Stimulated activated CD8-positive, alpha-beta memory T cell treated with anti-CD3 and anti-CD28 coated beads, Interleukin-7, amount 100 ng/mL, for 24 hours (primary cell): ENCODE measurements at regions not wholly inside any gene's neighbourhood (a gene's known extent, or its start where the extent isn't known, plus 50 kb on each side); places are given as distances from the start of the nearest gene placed in this dataset.

Source experiments
- DNase-seq: peaks from one replicate; pipeline ENCODE4 v3.0.0-alpha.2; 2020; ENCODE audit warnings: low read depth

DNA sequence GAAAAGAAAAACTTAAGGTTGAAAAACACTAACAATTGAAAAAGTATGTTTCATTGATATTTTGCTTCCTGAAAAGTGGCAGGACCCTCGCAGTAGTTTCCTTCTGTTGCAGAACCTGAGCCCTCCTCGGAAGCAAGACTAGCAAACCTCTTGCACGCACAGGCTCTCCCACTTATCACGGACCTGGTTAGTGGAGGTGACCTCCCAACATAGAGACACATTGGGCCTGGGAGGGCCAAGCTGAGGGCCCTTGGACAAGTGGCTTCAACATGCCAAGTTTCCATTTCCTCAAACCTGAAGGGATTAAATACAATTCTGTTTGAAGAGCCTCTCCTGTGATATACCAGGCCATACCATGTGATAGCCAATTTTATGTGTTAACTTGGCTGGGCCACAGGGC, 133.4 kb upstream of the AGAP1 start:
- DNase-seq: no peak

DNA sequence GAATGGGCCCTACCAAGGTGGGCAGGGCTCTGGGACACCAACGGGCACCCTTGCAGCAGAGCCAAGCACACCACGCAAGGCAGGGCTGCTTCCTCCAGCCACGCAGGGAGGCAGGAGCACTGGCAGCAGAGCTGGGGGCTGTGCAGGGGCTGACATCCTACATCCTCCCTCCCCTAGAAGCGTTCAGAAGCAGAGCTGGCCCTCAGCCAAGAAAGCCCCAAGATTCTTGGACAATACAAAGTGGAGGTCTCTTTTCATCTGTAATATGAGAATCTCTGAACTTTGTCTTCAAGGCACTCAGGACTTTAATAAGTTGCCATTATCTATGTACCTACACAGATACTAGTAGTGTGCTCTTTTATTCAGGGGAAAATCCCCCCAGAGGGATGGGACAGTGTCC, 128.1 kb upstream of the AGAP1 start:
- no peak for DNase-seq

DNA sequence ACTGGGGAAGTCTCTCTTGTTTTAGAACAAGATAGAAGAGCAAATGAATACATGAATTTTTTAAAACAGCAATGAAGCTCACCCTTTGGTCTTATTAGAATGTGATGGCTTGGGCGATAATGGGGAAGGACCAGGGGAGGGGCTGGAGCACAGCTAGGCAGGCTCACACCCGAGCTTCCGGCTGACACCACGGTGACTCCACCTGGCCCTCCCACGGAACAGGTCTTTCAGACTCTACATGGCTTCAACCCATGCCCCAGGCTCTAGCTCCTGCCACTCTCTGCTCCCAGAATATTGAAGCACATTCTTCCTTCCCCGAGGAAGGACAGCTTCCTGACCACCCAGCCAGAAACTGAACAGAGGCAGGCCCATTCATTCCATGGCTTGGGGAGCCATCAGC, 127.5 kb upstream of the AGAP1 start:
- no peak for DNase-seq

DNA sequence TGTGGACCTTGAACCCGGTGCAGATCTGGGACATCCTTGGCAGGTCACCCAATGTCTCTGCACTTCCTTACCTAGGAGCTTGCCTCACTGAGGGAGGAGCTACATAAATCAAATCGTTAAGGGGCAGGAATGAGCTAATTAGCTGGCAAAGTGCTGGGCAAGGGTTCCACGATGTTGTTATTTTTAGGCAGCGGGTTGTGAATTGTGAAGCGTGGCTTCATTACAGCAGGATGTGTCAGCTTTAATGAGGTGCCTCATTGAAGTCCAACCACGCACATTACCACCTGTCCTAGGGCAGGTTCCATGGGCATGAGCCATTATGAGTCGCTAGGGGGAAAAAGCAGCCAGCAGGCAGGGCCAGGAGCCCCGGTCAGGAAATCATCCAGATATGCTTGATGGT, 127.0 kb upstream of the AGAP1 start:
- DNase-seq: no peak

- no peak for DNase-seq
Measured at GRCh38 chr2:235371018-235371417, 122.8 kb upstream of the AGAP1 start.

GRCh38 chr2:235373171-235373570, 120.7 kb upstream of the AGAP1 start:
- no peak for DNase-seq

- DNase-seq: no peak
Measured at GRCh38 chr2:235377176-235377575, 116.7 kb upstream of the AGAP1 start.

GRCh38 chr2:235378246-235378645, 115.6 kb upstream of the AGAP1 start:
- DNase-seq: no peak

GRCh38 chr2:235378944-235379343, 114.9 kb upstream of the AGAP1 start:
- DNase-seq: no peak

GRCh38 chr2:235381261-235381912, 112.5 kb upstream of the AGAP1 start:
- no peak for DNase-seq

GRCh38 chr2:235382179-235382578, 111.7 kb upstream of the AGAP1 start:
- no peak for DNase-seq

DNA sequence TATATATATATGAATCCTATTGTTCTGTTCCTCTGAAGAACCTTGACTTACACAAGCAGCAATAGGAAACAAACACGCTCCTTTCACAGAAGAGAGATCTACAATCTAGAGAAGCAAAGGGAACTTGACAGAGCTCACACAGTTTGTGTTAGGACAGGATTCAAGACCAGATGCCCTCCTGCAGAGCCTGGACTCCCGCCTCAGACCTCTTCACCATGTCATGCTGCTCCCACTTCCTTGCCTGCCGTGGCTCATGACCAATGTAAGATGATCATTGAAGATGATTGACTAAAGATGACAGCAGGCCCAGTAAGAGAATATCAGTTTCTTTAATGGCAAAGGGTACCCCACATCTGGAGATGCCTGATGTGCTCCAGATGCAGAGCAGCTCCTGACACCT, 111.2 kb upstream of the AGAP1 start:
- no peak for DNase-seq

DNA sequence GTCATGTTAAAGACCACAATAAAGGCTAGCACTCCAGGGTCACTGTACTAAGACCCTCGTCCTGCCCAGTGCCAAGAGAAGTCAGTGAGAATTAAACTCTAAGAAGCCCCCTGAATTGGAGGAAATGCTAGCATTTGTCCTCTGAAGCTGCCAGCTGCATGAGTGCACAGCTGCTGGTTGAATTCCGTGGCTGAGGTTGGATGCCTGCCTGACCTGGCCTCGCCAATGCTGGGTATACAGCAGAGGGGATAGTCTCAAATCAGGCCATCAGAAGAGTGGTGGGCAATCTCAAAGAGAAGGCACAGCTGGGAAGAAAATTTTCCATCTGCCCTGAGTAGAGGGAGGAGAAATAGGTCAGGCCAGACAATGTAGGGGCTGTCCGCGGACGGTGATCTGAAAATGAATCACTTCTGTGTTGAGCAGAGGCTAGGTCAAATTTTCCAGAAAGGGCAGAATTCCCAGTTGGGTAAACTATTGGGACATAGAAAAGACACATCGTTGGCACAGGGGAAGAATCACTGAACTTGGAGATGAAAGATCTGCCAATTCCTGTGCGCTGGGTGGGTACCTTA, 110.5 kb upstream of the AGAP1 start:
- DNase-seq: no peak

GRCh38 chr2:235384624-235385023, 109.2 kb upstream of the AGAP1 start:
- no peak for DNase-seq

- DNase-seq: no peak
Measured at GRCh38 chr2:235389626-235390025, 104.2 kb upstream of the AGAP1 start.

DNA sequence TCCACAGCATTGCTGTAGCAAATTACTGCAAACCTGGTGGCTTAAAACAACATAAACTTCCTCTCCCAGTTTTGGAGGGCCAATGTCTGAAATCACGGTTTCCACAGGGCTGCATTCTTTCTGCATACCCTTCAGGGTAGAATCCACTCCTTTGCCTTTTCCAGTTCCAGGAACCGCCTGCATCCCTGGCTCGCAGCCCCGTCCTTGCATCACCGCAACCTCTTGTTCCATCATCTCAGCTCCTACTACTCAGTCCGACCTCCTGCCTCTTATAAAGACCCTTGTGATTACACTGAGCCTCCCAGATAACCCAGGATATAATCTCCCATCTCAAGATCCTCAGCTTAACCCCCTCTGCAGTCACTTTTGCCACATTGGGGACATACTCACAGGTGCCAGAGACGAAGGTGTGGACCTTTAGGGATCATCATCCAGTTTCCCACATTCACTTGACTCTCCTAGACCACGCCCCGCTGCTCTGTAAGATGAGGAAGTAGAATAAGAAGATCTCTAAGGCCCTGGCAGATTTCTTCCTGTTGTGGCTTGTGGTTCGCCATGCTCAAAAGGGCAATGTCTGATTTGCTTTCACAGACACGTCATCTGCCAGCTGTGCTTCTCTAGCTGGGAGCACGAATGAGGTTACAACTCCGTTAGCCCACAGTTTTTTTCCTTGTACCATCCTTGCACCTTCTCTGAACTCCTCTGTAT, 103.6 kb upstream of the AGAP1 start:
- no peak for DNase-seq

- no peak for DNase-seq
Measured at GRCh38 chr2:235390816-235391194, 103.0 kb upstream of the AGAP1 start.

- no peak for DNase-seq
Measured at GRCh38 chr2:235391921-235392615, 101.8 kb upstream of the AGAP1 start.

DNA sequence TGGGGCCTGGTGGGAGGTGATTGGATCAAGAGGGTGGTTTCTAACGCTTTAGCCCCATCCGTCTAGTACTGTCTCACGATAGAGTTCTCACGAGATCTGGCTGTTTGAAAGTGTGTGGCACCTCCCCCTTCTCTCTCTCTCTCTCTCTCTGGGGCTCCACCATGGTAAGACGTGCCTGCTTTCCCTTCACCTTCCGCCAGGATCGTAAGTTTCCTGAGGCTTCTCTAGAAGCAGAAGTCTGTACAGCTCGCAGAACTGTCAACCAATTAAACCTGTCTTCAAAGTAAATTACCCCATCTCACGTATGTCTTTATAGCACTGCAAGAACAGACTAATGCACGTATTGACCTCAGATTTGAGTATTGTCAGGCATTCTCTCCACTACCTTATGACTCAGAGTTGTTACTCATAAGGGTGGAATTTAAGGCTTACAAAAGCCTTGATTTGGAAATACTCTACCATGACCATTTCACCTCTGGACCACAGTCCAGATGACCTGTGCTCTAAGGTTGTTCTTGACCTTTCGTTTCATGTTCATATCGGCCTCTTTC, 99.5 kb upstream of the AGAP1 start:
- no peak for DNase-seq

DNA sequence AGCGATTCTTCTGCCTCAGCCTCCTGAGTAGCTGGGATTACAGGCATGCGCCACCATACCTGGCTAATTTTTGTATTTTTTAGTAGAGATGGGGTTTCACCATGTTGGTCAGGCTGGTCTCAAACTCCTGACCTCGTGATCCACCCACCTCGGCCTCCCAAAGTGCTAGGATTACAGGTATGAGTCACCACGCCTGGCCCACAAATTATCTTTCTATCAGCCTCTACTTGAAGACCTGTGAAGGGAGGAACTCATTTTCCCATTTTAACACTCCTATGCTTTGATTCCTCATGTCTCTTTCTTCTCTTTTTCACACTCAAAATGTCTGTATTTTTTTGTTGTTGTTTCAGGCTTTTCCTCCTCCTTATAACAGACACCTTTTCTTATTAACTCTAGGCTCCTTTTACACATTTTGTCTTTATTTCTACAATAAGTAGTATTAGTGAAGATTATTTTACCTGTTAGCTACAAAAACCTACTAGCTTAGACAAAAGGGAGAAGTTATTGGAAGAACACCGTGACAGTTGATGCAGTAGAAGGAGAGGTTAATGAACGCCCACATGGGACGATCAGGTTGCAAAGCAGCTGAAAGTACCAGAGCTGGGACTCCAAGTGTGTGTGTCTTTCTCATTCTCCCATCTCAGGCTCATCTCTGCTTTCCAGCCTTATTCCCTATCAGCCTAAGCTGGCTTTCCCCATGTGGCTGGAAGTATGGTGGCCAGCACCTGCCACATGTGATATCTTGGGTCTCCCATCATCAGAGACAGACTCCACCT, 97.6 kb upstream of the AGAP1 start:
- no peak for DNase-seq

GRCh38 chr2:235398321-235398720, 95.5 kb upstream of the AGAP1 start:
- DNase-seq: no peak

- DNase-seq: no peak
Measured at GRCh38 chr2:235399895-235400294, 93.9 kb upstream of the AGAP1 start.
